ENCODE measurements at regions not wholly inside any gene's neighbourhood (a gene's known extent, or its start where the extent isn't known, plus 50 kb on each side); places are given as distances from the start of the nearest gene placed in this dataset.

DNA sequence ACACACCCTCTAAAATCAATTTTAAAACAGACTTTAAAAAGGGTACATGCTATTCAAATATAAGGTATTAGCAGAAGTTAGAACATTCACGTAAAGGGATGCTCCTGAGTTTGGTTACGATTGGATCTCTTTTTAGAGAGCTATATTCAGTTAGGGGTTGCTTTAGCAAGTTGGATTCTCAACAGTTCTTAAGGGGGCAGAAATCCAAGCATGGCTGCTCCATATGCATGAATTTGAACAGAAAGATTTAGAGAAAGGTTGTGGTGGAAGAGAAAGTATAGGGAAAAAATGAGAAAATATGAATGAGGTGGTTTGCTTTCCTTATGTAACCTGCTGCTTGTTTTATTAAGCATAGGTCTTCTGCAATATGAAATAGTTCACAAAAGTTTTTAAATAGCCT lies 855.1 kb downstream of the SORCS1 start:
- TF ChIP-seq, protein P1, sequence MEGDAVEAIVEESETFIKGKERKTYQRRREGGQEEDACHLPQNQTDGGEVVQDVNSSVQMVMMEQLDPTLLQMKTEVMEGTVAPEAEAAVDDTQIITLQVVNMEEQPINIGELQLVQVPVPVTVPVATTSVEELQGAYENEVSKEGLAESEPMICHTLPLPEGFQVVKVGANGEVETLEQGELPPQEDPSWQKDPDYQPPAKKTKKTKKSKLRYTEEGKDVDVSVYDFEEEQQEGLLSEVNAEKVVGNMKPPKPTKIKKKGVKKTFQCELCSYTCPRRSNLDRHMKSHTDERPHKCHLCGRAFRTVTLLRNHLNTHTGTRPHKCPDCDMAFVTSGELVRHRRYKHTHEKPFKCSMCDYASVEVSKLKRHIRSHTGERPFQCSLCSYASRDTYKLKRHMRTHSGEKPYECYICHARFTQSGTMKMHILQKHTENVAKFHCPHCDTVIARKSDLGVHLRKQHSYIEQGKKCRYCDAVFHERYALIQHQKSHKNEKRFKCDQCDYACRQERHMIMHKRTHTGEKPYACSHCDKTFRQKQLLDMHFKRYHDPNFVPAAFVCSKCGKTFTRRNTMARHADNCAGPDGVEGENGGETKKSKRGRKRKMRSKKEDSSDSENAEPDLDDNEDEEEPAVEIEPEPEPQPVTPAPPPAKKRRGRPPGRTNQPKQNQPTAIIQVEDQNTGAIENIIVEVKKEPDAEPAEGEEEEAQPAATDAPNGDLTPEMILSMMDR (IDR thresholded peaks at IDR 0.05) = no peak
- TF ChIP-seq POLR2AphosphoS5 (IDR thresholded peaks at IDR 0.05; ENCODE audit: insufficient read depth in 1 of 2, low read depth in 1 of 2) = no peak
